ENCODE measurements at regions not wholly inside any gene's neighbourhood (a gene's known extent, or its start where the extent isn't known, plus 50 kb on each side); places are given as distances from the start of the nearest gene placed in this dataset.

GRCh38 chrX:20500949-20501348, 234.2 kb upstream of the RPS6KA3 start:
- Histone ChIP-seq H3K9ac (ENCODE audit: low read depth in 2 of 2, low read length in 2 of 2) (no peak overlapping the region), H3K36me3 (no peaks in the 10 kb centered on the region), H3K4me1 (no peaks in the 10 kb centered on the region), H3K9me3 (no peaks in the 10 kb centered on the region), H3K27ac (no peak overlapping the region), H3K27me3 (no peaks in the 10 kb centered on the region), H3K4me3 (no peak overlapping the region)
- no peak for DNase-seq
- TF ChIP-seq CTCF (IDR thresholded peaks at IDR 0.05) = no peak
- intact Hi-C loops (cut with DNase I) = no loop called here

DNA sequence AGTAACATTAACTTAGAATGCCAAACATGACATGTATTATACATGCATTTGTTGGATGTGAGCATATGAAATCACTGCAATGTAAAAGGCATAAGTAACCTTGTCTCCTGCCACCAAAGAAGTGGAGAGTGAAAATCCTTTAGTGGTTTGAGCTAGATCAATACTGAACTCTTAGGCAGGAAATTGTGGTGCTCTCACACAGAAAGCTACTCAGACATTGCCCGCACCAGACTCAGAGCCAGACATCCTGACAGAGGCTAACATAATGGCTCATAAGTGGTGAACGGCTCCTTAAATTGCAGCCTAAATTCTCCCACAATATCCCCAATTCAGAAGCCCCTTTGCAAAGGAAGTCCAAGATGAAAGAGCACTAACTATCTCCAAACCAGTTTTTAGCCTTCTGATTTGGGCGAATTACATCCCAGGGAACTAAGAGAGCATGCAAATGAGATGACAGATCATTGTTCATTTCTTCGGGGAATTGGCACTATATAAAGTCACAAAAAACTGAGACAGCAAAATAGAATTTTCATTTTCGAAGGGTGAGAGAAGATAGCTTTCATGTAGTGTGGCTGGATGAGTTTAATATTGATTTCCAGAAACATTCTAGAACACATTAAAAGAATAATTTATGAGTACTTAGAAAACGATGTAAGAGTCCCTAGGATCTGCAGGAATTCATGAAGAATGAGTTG, 233.6 kb upstream of the RPS6KA3 start:
- Histone ChIP-seq H3K27me3 (no peaks in the 10 kb centered on the region), H3K9ac (ENCODE audit: low read depth in 2 of 2, low read length in 2 of 2) (no peak overlapping the region), H3K27ac (no peak overlapping the region), H3K4me1 (no peaks in the 10 kb centered on the region), H3K4me3 (no peak overlapping the region), H3K36me3 (no peaks in the 10 kb centered on the region), H3K9me3 (no peaks in the 10 kb centered on the region)
- no peak for TF ChIP-seq CTCF (IDR thresholded peaks at IDR 0.05)
- intact Hi-C loops (cut with DNase I) = no loop called here
- no peak for DNase-seq

DNA sequence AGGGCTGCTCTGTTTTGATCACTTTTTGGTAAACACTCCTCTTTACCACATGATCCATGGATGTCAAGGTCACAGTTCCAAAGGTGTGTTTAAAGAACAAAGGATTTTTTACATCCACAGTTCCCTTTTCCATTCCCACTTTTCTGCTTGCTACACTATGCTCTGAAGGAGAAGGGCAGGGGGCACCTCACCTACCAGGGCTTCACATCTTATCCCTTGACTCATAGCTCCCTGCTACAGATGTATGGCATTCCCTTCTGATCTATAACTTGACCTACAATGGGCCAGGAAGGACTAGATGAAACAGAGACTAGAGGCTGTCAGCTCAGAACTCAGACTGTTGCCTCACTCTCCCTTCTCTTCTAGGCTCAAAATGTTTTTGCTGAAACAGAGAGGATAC, 233.1 kb upstream of the RPS6KA3 start:
- H3K27me3 ChIP-seq = no peaks in the 10 kb centered on the region
- no peak overlapping the region for H3K9ac ChIP-seq (ENCODE audit: low read depth in 2 of 2, low read length in 2 of 2)
- peak overlapping the region; percentile 1 for H3K27ac ChIP-seq
- DNase-seq = no peak
- H3K36me3 ChIP-seq = no peaks in the 10 kb centered on the region
- no peak for TF ChIP-seq CTCF (IDR thresholded peaks at IDR 0.05)
- H3K4me1 ChIP-seq = no peaks in the 10 kb centered on the region
- no peaks in the 10 kb centered on the region for H3K9me3 ChIP-seq
- H3K4me3 ChIP-seq = no peak overlapping the region
- intact Hi-C loops (cut with DNase I) = no loop called here

DNA sequence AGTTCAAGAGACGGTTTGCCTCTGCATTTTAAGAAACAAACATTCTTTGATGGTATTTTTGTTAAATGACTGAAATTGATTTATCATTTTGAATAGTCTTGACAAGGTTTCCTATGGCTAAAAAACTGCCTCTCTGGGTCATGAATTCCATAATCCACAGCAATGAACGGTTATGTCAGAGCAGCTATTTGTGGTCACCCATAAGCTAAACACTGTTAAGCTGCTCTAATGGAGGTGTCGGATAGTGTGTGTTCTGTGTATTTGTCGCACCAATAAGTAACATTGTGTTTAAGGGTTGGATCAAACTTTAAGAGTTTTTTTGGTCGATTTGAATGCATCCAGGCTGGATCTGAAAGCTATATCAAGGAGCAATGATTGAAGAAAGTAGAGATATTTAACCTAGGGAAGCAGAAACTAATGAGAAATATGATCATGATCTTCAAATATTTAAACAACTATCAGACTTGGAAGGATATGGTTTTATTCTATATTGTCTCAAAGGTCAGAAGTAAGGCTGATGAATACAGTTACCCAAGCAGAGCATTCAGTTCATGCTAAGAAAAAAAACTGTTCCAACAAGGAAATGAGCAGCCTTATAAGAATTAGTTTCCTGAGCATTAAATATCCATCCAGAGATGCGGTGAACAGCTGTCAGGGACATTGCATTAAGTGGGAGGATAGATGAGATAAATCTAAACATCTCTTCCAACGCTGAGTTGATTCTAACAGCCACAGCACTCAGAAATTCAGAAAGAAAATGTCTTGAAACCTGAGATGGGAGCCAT, 232.3 kb upstream of the RPS6KA3 start:
- TF ChIP-seq CTCF (IDR thresholded peaks at IDR 0.05) = no peak
- H3K27ac ChIP-seq = peak overlapping the region; percentile 1
- DNase-seq = no peak
- H3K4me3 ChIP-seq = no peak overlapping the region
- H3K36me3 ChIP-seq = no peaks in the 10 kb centered on the region
- no peak overlapping the region for H3K9ac ChIP-seq (ENCODE audit: low read depth in 2 of 2, low read length in 2 of 2)
- H3K27me3 ChIP-seq = no peaks in the 10 kb centered on the region
- no peaks in the 10 kb centered on the region for H3K9me3 ChIP-seq
- intact Hi-C loops (cut with DNase I) = no loop called here
- no peaks in the 10 kb centered on the region for H3K4me1 ChIP-seq

DNA sequence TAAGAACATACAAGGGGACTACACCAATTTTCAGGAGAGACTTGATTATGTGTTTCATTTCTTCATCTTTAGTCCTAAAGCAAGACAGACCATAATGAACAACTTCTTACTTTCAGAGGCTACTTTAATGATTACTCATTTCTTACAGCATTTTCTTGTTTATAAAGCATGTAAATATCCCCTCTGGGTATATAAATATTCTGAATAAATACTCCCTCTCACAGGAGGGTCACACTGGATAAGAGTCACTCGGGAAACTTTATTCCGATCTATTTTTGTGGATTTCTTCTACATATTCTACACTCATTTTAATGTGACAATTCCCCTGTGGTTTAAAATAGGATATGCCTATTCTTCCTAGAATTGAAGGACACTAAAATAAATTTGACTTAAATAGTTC, 228.9 kb upstream of the RPS6KA3 start:
- H3K9me3 ChIP-seq = no peaks in the 10 kb centered on the region
- no peak overlapping the region for H3K27ac ChIP-seq
- H3K36me3 ChIP-seq = no peaks in the 10 kb centered on the region
- no peaks in the 10 kb centered on the region for H3K27me3 ChIP-seq
- TF ChIP-seq CTCF (IDR thresholded peaks at IDR 0.05) = no peak
- intact Hi-C loops (cut with DNase I) = no loop called here
- H3K9ac ChIP-seq (ENCODE audit: low read depth in 2 of 2, low read length in 2 of 2) = no peak overlapping the region
- H3K4me1 ChIP-seq = no peaks in the 10 kb centered on the region
- H3K4me3 ChIP-seq = no peak overlapping the region
- DNase-seq = no peak

Data from colonic mucosa (tissue), 4 donors.